Cardiac fibroblast (primary cell): ENCODE measurements at regions not wholly inside any gene's neighbourhood (a gene's known extent, or its start where the extent isn't known, plus 50 kb on each side); places are given as distances from the start of the nearest gene placed in this dataset.

Source experiments
- DNase-seq, 2 donors: peaks; one replicate each; pipeline versions ENCODE4 v3.0.0 to v3.0.0-alpha.2; 2010; ENCODE audit warnings: low read depth in 2 of 2
- H3K4me3 ChIP-seq, 2 donors: replicated peaks in 1 of 2; 1 replicate in 1 of 2; 2 replicates in 1 of 2; pipeline ENCODE4 v1.5.1; 2011; ENCODE audit warnings: low read depth in 2 of 2, low read length in 2 of 2, mild to moderate bottlenecking in 2 of 2, moderate library complexity in 1 of 2
- CTCF ChIP-seq: IDR thresholded peaks from one replicate; pipeline ENCODE4 v1.5.1; 2011; ENCODE audit warnings: low read depth, mild to moderate bottlenecking, low read length, inconsistent platforms

GRCh38 chr5:164860896-164861295, 1355.5 kb downstream of the MAT2B start:
- DNase-seq, result no peak
- TF ChIP-seq CTCF, result no peak
- no peak overlapping the region for H3K4me3 ChIP-seq

GRCh38 chr5:164861610-164862009, 1356.2 kb downstream of the MAT2B start:
- no peak for DNase-seq
- H3K4me3 ChIP-seq, result no peak overlapping the region
- TF ChIP-seq CTCF, result no peak

GRCh38 chr5:164868761-164869160, 1363.3 kb downstream of the MAT2B start:
- H3K4me3 ChIP-seq, result no peak overlapping the region
- no peak for TF ChIP-seq CTCF
- no peak for DNase-seq

GRCh38 chr5:164869325-164869724, 1363.9 kb downstream of the MAT2B start:
- no peak for DNase-seq
- H3K4me3 ChIP-seq, result no peak overlapping the region
- no peak for TF ChIP-seq CTCF

- no peak for DNase-seq
Observed at GRCh38 chr5:164876793-164877192, 1371.4 kb downstream of the MAT2B start.

GRCh38 chr5:164881442-164881841, 1376.0 kb downstream of the MAT2B start:
- no peak overlapping the region for H3K4me3 ChIP-seq
- no peak for TF ChIP-seq CTCF
- no peak for DNase-seq

More at GRCh38 chr5:164876793-164877192, 1371.4 kb downstream of the MAT2B start:
- no peak overlapping the region for H3K4me3 ChIP-seq
- TF ChIP-seq CTCF, result no peak

- no peak for TF ChIP-seq CTCF
- no peak overlapping the region for H3K4me3 ChIP-seq
- DNase-seq, result no peak
Observed at GRCh38 chr5:164885179-164885578, 1379.8 kb downstream of the MAT2B start.
